CD4-positive, alpha-beta memory T cell (primary cell): ENCODE measurements at regions not wholly inside any gene's neighbourhood (a gene's known extent, or its start where the extent isn't known, plus 50 kb on each side); places are given as distances from the start of the nearest gene placed in this dataset.
"Not testable (repeated sequence)": the region's sequence is repeated elsewhere in the genome, so short reads cannot be mapped to it uniquely, and the experiment has no call there.

Source experiments
- CTCF ChIA-PET: fragments of 350-600 bp; sonication (Branson Sonifier 250); formaldehyde crosslinking; loops from one replicate; lab custom pipeline; 2021; ENCODE audit warnings: inconsistent platforms; ENCODE audit not compliant: partially characterized antibody; lab: Charles Lee
- POLR2A ChIA-PET: fragments of 350-600 bp; sonication (Branson Sonifier 250); formaldehyde crosslinking; loops from one replicate; lab custom pipeline; 2021; ENCODE audit not compliant: partially characterized antibody; lab: Charles Lee
- DNase-seq, 5 donors: peaks; one replicate each; pipeline versions ENCODE4 v3.0.0 to v3.0.0-alpha.2; 2020 to 2022; ENCODE audit warnings: mixed read lengths in 1 of 5
- H3K27ac ChIP-seq: one replicate; pipeline ENCODE4 v1.7.0; 2013; ENCODE audit warnings: low read depth, low read length
- H3K27me3 ChIP-seq: 2 replicates; pipeline ENCODE4 v1.7.0; 2013; ENCODE audit warnings: mild to moderate bottlenecking, low read length, moderate library complexity; ENCODE audit not compliant: insufficient read depth
- H3K36me3 ChIP-seq: 2 replicates; pipeline ENCODE4 v1.7.0; 2013; ENCODE audit warnings: mild to moderate bottlenecking, low read length, moderate library complexity; ENCODE audit not compliant: insufficient read depth
- H3K4me1 ChIP-seq: 2 replicates; pipeline ENCODE4 v1.7.0; 2013; ENCODE audit warnings: mild to moderate bottlenecking, low read length, moderate library complexity; ENCODE audit not compliant: insufficient read depth
- H3K4me3 ChIP-seq, 2 donors: one replicate each; pipeline ENCODE4 v1.7.0; 2013; ENCODE audit warnings: low read length in 2 of 2, mild to moderate bottlenecking in 1 of 2
- H3K9me3 ChIP-seq, 2 donors: one replicate each; pipeline ENCODE4 v1.7.0; 2013; ENCODE audit warnings: low read length in 2 of 2, control low read depth in 1 of 2; ENCODE audit not compliant: control insufficient read depth in 1 of 2
- H3K27ac Mint-ChIP-seq, 7 donors: one replicate each; pipeline ENCODE4 v1.8.0; 2020 to 2021; ENCODE audit warnings: mixed read lengths in 7 of 7, mild to moderate bottlenecking in 6 of 7, inconsistent platforms in 3 of 7, moderate library complexity in 3 of 7
- H3K27me3 Mint-ChIP-seq, 2 donors: one replicate each; pipeline ENCODE4 v1.8.0; 2020 to 2021; ENCODE audit warnings: mixed read lengths in 2 of 2
- H3K36me3 Mint-ChIP-seq, 2 donors: one replicate each; pipeline ENCODE4 v1.8.0; 2020 to 2021; ENCODE audit warnings: mixed read lengths in 2 of 2, inconsistent platforms in 1 of 2, mild to moderate bottlenecking in 1 of 2
- H3K4me1 Mint-ChIP-seq, 4 donors: one replicate each; pipeline ENCODE4 v1.8.0; 2020 to 2021; ENCODE audit warnings: mixed read lengths in 4 of 4, mild to moderate bottlenecking in 1 of 4
- H3K4me3 Mint-ChIP-seq, 8 donors: one replicate each; pipeline ENCODE4 v1.8.0; 2020 to 2021; ENCODE audit warnings: mixed read lengths in 8 of 8, mild to moderate bottlenecking in 7 of 8, moderate library complexity in 6 of 8, inconsistent platforms in 3 of 8
- H3K9me3 Mint-ChIP-seq, 8 donors: one replicate each; pipeline ENCODE4 v1.8.0; 2020 to 2021; ENCODE audit warnings: mixed read lengths in 8 of 8, mild to moderate bottlenecking in 5 of 8, inconsistent platforms in 3 of 8, moderate library complexity in 1 of 8
- intact Hi-C: fragments of 100-400 bp; cut with micrococcal nuclease; formaldehyde crosslinking; loops from one replicate; pipeline ENCODE4 v1.15.1; 2023

DNA sequence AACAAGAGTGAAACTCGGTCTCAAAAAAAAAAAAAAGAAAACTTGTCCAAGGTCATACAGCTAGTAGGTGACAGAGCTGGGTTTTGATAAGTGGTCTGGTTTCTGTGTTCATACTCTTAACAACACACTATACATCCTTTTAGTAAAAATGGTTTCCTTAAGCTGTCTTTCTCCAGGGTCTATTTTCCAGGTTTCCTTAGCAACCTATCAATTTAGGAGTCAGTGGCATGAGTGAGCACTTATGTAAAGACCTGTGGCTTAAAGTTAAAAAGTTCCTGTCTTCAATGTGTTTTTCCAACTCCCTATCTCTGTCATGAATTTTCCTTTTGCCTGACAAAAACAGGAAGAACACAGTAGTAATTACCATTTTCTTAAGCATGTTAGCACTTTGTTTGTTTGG lies 480.5 kb downstream of the TMEM135 start:
- CTCF ChIA-PET = no interaction called here

DNA sequence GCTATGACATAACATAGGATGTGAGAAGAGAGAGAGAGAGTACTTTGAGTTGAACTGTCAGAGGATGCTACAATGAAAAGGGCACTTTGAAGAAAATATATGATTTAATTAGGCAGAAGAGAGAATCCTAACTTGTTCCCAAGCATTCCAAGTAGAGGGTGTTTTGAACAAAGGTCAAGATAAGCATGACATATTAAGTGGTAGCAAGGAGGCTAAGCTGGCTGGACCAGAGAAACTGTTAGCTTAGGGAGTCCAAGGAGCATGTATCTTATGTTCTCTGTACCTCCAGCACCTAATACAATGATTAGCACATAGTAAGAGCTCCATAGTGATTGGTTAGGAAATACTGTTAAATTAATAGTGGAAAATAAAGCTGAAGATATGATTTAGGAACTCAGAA lies 479.6 kb downstream of the TMEM135 start:
- DNase-seq = no peak
- H3K4me1 ChIP-seq = no peaks in the 10 kb centered on the region
- H3K27me3 ChIP-seq = no peaks in the 10 kb centered on the region
- H3K36me3 Mint-ChIP-seq = no peaks in the 10 kb centered on the region
- no peaks in the 10 kb centered on the region for H3K9me3 ChIP-seq
- H3K36me3 ChIP-seq = no peaks in the 10 kb centered on the region
- H3K4me3 ChIP-seq = no peak overlapping the region
- H3K9me3 Mint-ChIP-seq = peaks cover 0 to 5% (median under 1%) of the 10 kb centered on the region in 8 donors
- intact Hi-C loops = no loop called here
- H3K4me3 Mint-ChIP-seq = no peak overlapping the region
- ChIA-PET CTCF (interaction anchor here (1.1 kb wide), 1 partner anchor 10 kb away, joined by 3 read pairs; no protein-coding TSS in a partner anchor), POLR2A (no interaction called here)
- no peaks in the 10 kb centered on the region for H3K4me1 Mint-ChIP-seq
- no peak overlapping the region for H3K27ac ChIP-seq
- no peaks in the 10 kb centered on the region for H3K27me3 Mint-ChIP-seq
- no peak overlapping the region for H3K27ac Mint-ChIP-seq

More for the DNA sequence above, 480.5 kb downstream of the TMEM135 start:
- H3K9me3 Mint-ChIP-seq = peaks cover 0 to 6% (median 1%) of the 10 kb centered on the region in 8 donors
- H3K27me3 Mint-ChIP-seq = no peaks in the 10 kb centered on the region
- no peak overlapping the region for H3K4me3 ChIP-seq
- intact Hi-C loops = no loop called here
- no peaks in the 10 kb centered on the region for H3K4me1 ChIP-seq
- H3K27ac Mint-ChIP-seq = no peak overlapping the region
- H3K27me3 ChIP-seq = no peaks in the 10 kb centered on the region
- H3K9me3 ChIP-seq = no peaks in the 10 kb centered on the region
- H3K36me3 Mint-ChIP-seq = no peaks in the 10 kb centered on the region
- H3K36me3 ChIP-seq = no peaks in the 10 kb centered on the region
- no peaks in the 10 kb centered on the region for H3K4me1 Mint-ChIP-seq
- POLR2A ChIA-PET = no interaction called here
- no peak overlapping the region for H3K4me3 Mint-ChIP-seq
- no peak overlapping the region for H3K27ac ChIP-seq
- no peak for DNase-seq

DNA sequence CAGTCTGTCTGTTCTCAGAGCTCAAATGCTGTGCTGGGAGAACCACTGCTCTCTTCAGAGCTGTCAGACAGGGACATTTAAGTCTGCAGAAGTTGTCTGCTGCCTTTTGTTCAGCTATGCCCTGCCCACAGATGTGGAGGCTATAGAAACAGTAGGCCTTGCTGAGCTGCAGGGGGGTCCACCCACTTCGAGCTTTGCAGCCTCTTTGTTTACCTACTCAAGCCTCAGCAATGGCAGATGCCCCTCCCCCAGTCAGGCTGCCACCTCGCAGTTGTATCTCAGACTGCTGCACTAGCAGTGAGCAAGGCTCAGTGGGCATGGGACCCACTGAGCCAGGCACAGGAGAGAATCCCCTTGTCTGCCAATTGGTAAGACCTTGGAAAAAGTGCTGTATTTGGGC lies 470.0 kb downstream of the TMEM135 start:
- H3K27me3 ChIP-seq, H3K9me3 ChIP-seq, H3K4me1 Mint-ChIP-seq, H3K27ac ChIP-seq, H3K4me3 ChIP-seq, CTCF ChIA-PET, H3K36me3 ChIP-seq, intact Hi-C loops, H3K36me3 Mint-ChIP-seq, H3K27me3 Mint-ChIP-seq, DNase-seq, POLR2A ChIA-PET, H3K4me1 ChIP-seq, H3K27ac Mint-ChIP-seq, H3K4me3 Mint-ChIP-seq: not testable (repeated sequence)
- H3K9me3 Mint-ChIP-seq = peaks cover 0 to 16% (median 4%) of the 10 kb centered on the region in 8 donors

DNA sequence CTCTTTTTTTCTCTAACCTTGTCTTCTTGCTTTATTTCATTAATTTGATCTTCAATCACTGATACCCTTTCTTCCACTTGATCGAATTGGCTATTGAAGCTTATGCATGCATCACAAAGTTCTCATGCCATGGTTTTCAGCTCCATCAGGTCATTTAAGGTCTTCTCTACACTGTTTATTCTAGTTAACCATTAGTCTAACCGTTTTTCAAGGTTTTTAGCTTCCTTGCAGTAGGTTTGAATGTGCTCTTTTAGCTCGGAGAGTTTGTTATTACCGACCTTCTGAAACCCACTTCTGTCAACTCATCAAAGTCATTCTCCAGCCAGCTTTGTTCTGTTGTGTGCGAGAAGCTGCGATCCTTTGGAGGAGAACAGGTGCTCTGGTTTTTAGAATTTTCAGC lies 469.2 kb downstream of the TMEM135 start:
- H3K27me3 ChIP-seq, intact Hi-C loops, H3K36me3 Mint-ChIP-seq, H3K4me3 Mint-ChIP-seq, H3K36me3 ChIP-seq, DNase-seq, POLR2A ChIA-PET, H3K27ac Mint-ChIP-seq, H3K27me3 Mint-ChIP-seq, H3K4me3 ChIP-seq, CTCF ChIA-PET, H3K9me3 ChIP-seq, H3K4me1 Mint-ChIP-seq, H3K27ac ChIP-seq, H3K4me1 ChIP-seq: not testable (repeated sequence)
- H3K9me3 Mint-ChIP-seq = peaks cover 0 to 16% (median 5%) of the 10 kb centered on the region in 8 donors

DNA sequence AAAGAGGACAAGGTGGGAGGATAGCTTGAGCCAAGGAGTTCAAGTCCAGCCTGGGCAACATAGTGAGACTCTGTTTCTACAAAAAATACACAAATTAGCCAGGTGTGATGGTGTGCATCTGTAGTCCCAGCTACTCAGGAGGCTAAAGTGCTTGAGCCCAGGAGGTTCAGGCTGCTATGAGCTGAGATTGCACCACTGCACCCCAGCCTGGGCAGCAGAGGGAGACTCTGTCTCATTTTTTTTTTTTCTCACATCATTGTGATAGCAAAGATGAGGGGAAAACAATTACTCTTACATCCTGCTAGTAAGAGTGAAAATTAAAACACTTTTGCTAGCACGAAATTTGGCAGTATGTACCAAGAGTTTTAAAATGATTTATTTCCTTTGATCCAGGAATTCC lies 463.7 kb downstream of the TMEM135 start:
- ChIA-PET CTCF (no interaction called here), POLR2A (no interaction called here)
- Mint-ChIP-seq H3K27me3 (no peaks in the 10 kb centered on the region), H3K4me3 (no peak overlapping the region), H3K27ac (no peak overlapping the region), H3K4me1 (no peaks in the 10 kb centered on the region), H3K9me3 (peaks cover 0 to 22% (median 6%) of the 10 kb centered on the region in 8 donors), H3K36me3 (no peaks in the 10 kb centered on the region)
- intact Hi-C loops = no loop called here
- no peak for DNase-seq
- Histone ChIP-seq H3K9me3 (no peaks in the 10 kb centered on the region), H3K4me3 (no peak overlapping the region), H3K27me3 (no peaks in the 10 kb centered on the region), H3K4me1 (no peaks in the 10 kb centered on the region), H3K27ac (no peak overlapping the region), H3K36me3 (no peaks in the 10 kb centered on the region)

DNA sequence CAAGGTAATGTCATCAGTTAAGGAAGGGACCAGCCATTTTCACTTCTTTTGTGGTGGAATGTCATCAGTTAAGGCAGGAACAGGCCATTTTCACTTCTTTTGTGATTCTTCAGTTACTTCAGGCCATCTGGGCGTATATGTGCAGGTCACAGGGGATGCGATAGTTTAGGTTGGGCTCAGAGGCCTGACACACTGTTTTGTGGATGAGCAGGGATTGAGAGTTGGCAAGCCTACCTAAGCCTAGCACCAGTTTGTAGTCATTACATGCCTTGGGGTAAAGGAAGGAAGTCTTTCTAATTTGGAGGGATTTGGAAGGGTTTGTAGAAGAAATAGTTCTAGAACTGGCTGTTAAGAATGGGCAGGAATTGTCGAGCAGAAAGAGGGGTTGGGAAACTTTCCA lies 457.2 kb downstream of the TMEM135 start:
- H3K27ac Mint-ChIP-seq, H3K27me3 Mint-ChIP-seq, H3K4me3 ChIP-seq, CTCF ChIA-PET, DNase-seq, POLR2A ChIA-PET, H3K27me3 ChIP-seq, H3K4me1 Mint-ChIP-seq, H3K36me3 ChIP-seq, H3K4me3 Mint-ChIP-seq, H3K27ac ChIP-seq, H3K36me3 Mint-ChIP-seq, H3K4me1 ChIP-seq, H3K9me3 ChIP-seq, intact Hi-C loops: not testable (repeated sequence)
- peaks cover 0 to 16% (median 2%) of the 10 kb centered on the region in 8 donors for H3K9me3 Mint-ChIP-seq

DNA sequence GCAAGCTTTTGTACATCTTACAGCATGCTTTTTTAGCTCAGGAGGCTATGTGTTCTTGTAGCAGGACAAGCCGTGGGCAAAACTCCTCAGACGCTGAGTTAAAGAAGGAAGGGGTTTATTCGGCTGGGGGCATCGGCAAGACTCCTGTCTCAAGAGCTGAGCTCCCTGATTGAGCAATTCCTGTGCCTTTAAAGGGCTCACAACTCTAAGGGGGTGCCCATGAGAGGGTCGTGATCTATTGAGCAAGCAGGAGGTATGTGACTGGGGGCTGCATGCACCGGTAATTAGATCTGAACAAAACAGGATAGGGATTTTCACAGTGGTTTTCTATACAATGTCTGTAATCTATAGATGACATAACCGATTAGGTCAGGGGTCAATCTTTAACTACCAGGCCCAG lies 456.3 kb downstream of the TMEM135 start:
- H3K27me3 ChIP-seq, H3K4me3 Mint-ChIP-seq, intact Hi-C loops, DNase-seq, H3K36me3 ChIP-seq, H3K9me3 ChIP-seq, POLR2A ChIA-PET, CTCF ChIA-PET, H3K27ac ChIP-seq, H3K4me1 ChIP-seq, H3K27me3 Mint-ChIP-seq, H3K36me3 Mint-ChIP-seq, H3K4me1 Mint-ChIP-seq, H3K4me3 ChIP-seq, H3K27ac Mint-ChIP-seq: not testable (repeated sequence)
- peaks cover 0 to 13% (median under 1%) of the 10 kb centered on the region in 8 donors for H3K9me3 Mint-ChIP-seq

DNA sequence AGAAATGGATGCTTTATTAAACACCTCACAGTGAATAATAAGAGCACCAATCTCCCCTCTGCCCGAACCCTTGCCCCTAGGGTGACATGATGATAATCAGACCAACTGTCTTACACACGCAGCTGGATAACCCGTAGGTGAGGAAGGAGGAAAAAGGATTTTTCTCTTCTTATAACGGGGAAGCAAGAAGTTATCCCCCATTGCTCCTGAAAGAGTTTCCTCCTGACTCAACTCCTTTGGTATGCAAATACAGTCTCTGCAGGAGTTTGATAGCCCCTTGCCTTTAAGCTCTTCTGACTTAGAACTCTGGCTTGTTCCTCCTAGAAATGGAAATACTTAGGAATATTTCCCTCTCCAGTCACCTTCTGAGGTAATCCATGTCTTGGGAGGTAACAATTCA lies 455.8 kb downstream of the TMEM135 start:
- DNase-seq = no peak
- H3K27me3 Mint-ChIP-seq = no peaks in the 10 kb centered on the region
- no peak overlapping the region for H3K4me3 Mint-ChIP-seq
- no peaks in the 10 kb centered on the region for H3K4me1 Mint-ChIP-seq
- H3K4me1 ChIP-seq = no peaks in the 10 kb centered on the region
- ChIA-PET CTCF (no interaction called here), POLR2A (no interaction called here)
- H3K27me3 ChIP-seq = no peaks in the 10 kb centered on the region
- intact Hi-C loops = no loop called here
- no peaks in the 10 kb centered on the region for H3K36me3 Mint-ChIP-seq
- H3K27ac ChIP-seq = no peak overlapping the region
- no peaks in the 10 kb centered on the region for H3K36me3 ChIP-seq
- no peak overlapping the region for H3K27ac Mint-ChIP-seq
- peaks cover 0 to 8% (median under 1%) of the 10 kb centered on the region in 8 donors for H3K9me3 Mint-ChIP-seq
- H3K9me3 ChIP-seq = no peaks in the 10 kb centered on the region
- no peak overlapping the region for H3K4me3 ChIP-seq
